Transverse colon (tissue), 3 donors: ENCODE measurements at regions not wholly inside any gene's neighbourhood (a gene's known extent, or its start where the extent isn't known, plus 50 kb on each side); places are given as distances from the start of the nearest gene placed in this dataset.

Source experiments
- CTCF ChIP-seq, 5 experiments: fragments of 200-600 bp in 3 of 5; fragments of 450-650 bp in 2 of 5; sonication (generic) in 3 of 5; IDR thresholded peaks; 1 replicate in 2 of 5; 2 replicates in 3 of 5; pipeline ENCODE4 v1.5.1; 2016 to 2017; ENCODE audit warnings: antibody characterized with exemption in 5 of 5, inconsistent platforms in 3 of 5, mild to moderate bottlenecking in 2 of 5, moderate library complexity in 1 of 5
- POLR2A ChIP-seq: fragments of 450-650 bp; IDR thresholded peaks from one replicate; pipeline ENCODE4 v1.6.1; 2016; ENCODE audit warnings: antibody characterized with exemption, mild to moderate bottlenecking, moderate library complexity

GRCh38 chr13:28557725-28558520 is 63.0 kb upstream of the FLT1 start:
- TF ChIP-seq CTCF (IDR thresholded peaks at IDR 0.05), result no peak
- no peak for TF ChIP-seq POLR2A
